Lower leg skin (tissue), 4 donors: ENCODE measurements at regions not wholly inside any gene's neighbourhood (a gene's known extent, or its start where the extent isn't known, plus 50 kb on each side); places are given as distances from the start of the nearest gene placed in this dataset.

ENCODE experiments used
- DNase-seq, 2 donors: peaks; one replicate each; pipeline ENCODE4 v3.0.0-alpha.2; 2019; ENCODE audit warnings: low spot score in 2 of 2
- H3K4me3 ChIP-seq: fragments of 200-600 bp; sonication (generic); 2 replicates; pipeline ENCODE4 v1.5.1; 2017; ENCODE audit warnings: mild to moderate bottlenecking, low read depth; ENCODE audit not compliant: poor library complexity, severe bottlenecking
- POLR2A ChIP-seq, 2 donors: fragments of 450-650 bp; IDR thresholded peaks; one replicate each; pipeline ENCODE4 v1.6.1; 2016 to 2017; ENCODE audit warnings: antibody characterized with exemption in 2 of 2, mild to moderate bottlenecking in 1 of 2, moderate library complexity in 1 of 2
- WGBS, 2 donors: methylation state at CpG; one replicate each; pipeline ENCODE4 v1.1.5; 2018; 5-methylcytosine and 5-hydroxymethylcytosine counted together
- intact Hi-C: fragments of 100-400 bp; cut with DNase I; formaldehyde crosslinking; loops from one replicate; pipeline ENCODE4 v1.15.0; 2023; ENCODE audit warnings: low total_unique reads
- TF ChIP-seq, protein P1 (sequence below), 3 donors: fragments of 450-650 bp; IDR thresholded peaks; one replicate each; pipeline ENCODE4 v1.5.1; 2016; ENCODE audit warnings: antibody characterized with exemption in 3 of 3, mild to moderate bottlenecking in 3 of 3, moderate library complexity in 2 of 3

DNA sequence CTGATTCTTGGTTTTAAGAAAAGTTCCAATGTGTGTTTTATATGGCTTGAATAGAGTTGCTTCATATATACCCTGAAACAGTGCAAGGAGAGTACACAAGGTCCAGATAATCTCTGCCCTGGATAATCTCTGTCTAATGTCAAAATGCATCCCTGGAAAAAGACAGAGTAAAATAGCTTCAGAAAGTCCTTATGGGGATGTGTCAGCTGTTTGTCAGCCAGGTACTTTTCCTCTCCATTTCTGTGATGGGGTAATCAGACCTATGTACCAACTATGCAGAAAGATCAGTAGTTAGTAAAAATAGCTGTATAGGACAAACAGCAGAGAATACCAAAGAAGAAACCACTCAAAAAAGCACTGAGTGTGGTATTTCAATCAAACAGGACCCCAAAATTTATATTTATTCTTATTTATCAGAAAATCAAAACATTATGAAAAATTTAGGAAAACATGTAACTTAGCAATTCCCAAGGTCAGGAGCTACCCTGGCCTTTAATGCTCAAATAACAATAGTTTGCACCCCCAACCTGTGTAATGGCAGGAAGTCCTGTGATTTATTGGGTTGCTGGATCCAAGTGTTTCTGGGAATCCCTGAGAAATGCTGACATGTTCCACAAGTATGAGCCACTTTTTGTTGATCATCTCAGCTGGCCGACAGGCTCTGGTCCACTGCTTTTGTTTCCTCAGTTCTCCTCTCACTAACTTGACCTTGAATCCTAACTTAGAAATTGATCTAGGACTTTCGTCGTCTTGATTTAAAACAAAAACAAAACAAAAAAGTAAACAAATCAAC, 69.6 kb downstream of the MDH1 start:
- intact Hi-C loops, result no loop called here
- 68 to 74% methylated on average over 3 of the region's 3 CpGs for WGBS, 2 donors
- DNase-seq, result no peak
- no peak overlapping the region for H3K4me3 ChIP-seq
- TF ChIP-seq, protein P1, sequence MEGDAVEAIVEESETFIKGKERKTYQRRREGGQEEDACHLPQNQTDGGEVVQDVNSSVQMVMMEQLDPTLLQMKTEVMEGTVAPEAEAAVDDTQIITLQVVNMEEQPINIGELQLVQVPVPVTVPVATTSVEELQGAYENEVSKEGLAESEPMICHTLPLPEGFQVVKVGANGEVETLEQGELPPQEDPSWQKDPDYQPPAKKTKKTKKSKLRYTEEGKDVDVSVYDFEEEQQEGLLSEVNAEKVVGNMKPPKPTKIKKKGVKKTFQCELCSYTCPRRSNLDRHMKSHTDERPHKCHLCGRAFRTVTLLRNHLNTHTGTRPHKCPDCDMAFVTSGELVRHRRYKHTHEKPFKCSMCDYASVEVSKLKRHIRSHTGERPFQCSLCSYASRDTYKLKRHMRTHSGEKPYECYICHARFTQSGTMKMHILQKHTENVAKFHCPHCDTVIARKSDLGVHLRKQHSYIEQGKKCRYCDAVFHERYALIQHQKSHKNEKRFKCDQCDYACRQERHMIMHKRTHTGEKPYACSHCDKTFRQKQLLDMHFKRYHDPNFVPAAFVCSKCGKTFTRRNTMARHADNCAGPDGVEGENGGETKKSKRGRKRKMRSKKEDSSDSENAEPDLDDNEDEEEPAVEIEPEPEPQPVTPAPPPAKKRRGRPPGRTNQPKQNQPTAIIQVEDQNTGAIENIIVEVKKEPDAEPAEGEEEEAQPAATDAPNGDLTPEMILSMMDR (IDR thresholded peaks at IDR 0.05), result no peak
- no peak for TF ChIP-seq POLR2A (IDR thresholded peaks at IDR 0.05)

GRCh38 chr2:63660060-63660459, 71.3 kb downstream of the MDH1 start:
- DNase-seq, result no peak

GRCh38 chr2:63661076-63661475, 72.3 kb downstream of the MDH1 start:
- no peak for DNase-seq
- no peak overlapping the region for H3K4me3 ChIP-seq
- intact Hi-C loops, result no loop called here
- TF ChIP-seq, protein P1 (IDR thresholded peaks at IDR 0.05), result no peak
- no peak for TF ChIP-seq POLR2A (IDR thresholded peaks at IDR 0.05)

More at GRCh38 chr2:63660060-63660459, 71.3 kb downstream of the MDH1 start:
- intact Hi-C loops, result no loop called here
- H3K4me3 ChIP-seq, result no peak overlapping the region
- TF ChIP-seq POLR2A (IDR thresholded peaks at IDR 0.05), result no peak

DNA sequence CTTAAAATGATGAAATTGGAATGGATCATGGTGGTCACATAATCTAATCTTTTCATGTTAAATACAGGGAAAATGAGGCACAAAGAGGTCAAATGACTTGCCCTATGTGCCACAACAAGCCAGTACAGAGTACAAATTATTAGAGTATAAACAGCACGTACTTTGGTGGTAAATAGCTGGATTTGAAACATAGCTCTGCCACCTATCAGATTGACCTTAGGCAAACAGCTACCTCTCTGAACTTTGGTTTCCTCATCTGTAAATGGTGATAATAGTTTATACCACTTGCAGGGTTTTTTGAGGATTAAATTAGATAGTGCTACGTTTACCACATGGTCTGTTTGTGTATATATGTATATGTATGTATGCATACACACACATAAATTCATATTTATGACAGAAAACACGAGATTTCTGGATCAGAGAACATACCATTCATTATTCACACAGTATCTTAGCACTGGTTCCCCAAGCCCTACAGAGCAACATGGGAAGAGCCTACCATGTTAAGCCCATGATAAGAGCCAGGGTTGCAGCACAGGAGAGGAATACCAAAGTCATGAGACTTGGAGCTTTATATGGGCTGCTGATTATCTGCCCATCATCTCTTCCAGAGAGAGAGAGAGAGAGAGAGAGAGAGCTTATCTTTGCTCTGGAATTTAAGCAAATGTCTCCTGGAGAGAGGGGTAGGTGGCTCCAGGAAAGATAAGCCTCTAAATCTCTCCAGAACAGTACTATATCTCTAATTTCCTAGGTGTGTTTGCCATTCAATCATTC, 73.5 kb downstream of the MDH1 start:
- H3K4me3 ChIP-seq, result no peak overlapping the region
- 88 to 89% methylated on average over 3 of the region's 3 CpGs for WGBS, 2 donors
- TF ChIP-seq POLR2A (IDR thresholded peaks at IDR 0.05), result no peak
- TF ChIP-seq, protein P1 (IDR thresholded peaks at IDR 0.05), result no peak
- intact Hi-C loops, result no loop called here
- DNase-seq, result no peak

- no peak overlapping the region for H3K4me3 ChIP-seq
- DNase-seq, result no peak
- TF ChIP-seq, protein P1 (IDR thresholded peaks at IDR 0.05), result no peak
- no peak for TF ChIP-seq POLR2A (IDR thresholded peaks at IDR 0.05)
- intact Hi-C loops, result no loop called here
- 64 to 65% methylated on average over 3 of the region's 3 CpGs for WGBS, 2 donors
Measured at GRCh38 chr2:63663013-63663864, 74.5 kb downstream of the MDH1 start.

- no peak overlapping the region for H3K4me3 ChIP-seq
- TF ChIP-seq, protein P1 (IDR thresholded peaks at IDR 0.05), result no peak
- no peak for TF ChIP-seq POLR2A (IDR thresholded peaks at IDR 0.05)
Measured at GRCh38 chr2:63665091-63665490, 76.3 kb downstream of the MDH1 start.

More at GRCh38 chr2:63665091-63665490, 76.3 kb downstream of the MDH1 start:
- intact Hi-C loops, result no loop called here
- DNase-seq, result no peak
- 40 to 83% methylated on average over 2 of the region's 2 CpGs for WGBS, 2 donors
